PC-3 (cell line): ENCODE measurements at regions not wholly inside any gene's neighbourhood (a gene's known extent, or its start where the extent isn't known, plus 50 kb on each side); places are given as distances from the start of the nearest gene placed in this dataset.

Experiments
- EZH2phosphoT487 ChIP-seq: fragments of 300-600 bp; sonication (generic); IDR thresholded peaks from 2 replicates; pipeline ENCODE4 v1.6.1; 2018; ENCODE audit warnings: mild to moderate bottlenecking, antibody characterized with exemption, low read length, borderline replicate concordance
- TF ChIP-seq, protein P1 (sequence below): fragments of 300-600 bp; sonication (generic); conservative IDR thresholded peaks from 2 replicates; pipeline ENCODE4 v1.5.1; 2017; ENCODE audit warnings: antibody characterized with exemption, low read depth, mild to moderate bottlenecking, low read length

DNA sequence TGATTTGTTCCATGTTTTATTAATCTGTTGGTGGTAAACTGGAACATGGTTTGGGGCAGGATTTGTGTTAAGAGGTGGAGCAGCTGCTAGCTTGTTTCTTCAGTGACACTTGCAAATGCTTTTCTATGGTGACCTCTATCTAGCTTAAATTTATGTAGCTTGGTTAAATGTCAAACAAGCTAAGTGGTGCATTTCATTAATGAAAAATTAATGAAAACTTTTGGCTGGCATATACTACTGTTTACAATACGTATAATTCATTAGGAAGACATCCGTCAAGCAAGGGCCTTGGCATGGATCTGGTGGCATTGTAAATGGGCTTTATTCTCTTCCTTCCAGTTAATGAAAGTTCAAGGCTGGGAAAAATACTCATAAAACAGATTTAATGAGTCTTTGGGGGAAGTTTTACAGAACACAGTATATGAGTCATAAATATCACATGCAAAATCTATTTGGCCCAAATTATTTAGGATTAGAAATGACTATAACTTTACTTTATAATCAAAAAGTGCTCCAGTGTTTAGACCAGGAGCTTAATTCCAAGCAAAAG lies 807.7 kb upstream of the SEL1L start:
- no peak for TF ChIP-seq EZH2phosphoT487
- TF ChIP-seq, protein P1, sequence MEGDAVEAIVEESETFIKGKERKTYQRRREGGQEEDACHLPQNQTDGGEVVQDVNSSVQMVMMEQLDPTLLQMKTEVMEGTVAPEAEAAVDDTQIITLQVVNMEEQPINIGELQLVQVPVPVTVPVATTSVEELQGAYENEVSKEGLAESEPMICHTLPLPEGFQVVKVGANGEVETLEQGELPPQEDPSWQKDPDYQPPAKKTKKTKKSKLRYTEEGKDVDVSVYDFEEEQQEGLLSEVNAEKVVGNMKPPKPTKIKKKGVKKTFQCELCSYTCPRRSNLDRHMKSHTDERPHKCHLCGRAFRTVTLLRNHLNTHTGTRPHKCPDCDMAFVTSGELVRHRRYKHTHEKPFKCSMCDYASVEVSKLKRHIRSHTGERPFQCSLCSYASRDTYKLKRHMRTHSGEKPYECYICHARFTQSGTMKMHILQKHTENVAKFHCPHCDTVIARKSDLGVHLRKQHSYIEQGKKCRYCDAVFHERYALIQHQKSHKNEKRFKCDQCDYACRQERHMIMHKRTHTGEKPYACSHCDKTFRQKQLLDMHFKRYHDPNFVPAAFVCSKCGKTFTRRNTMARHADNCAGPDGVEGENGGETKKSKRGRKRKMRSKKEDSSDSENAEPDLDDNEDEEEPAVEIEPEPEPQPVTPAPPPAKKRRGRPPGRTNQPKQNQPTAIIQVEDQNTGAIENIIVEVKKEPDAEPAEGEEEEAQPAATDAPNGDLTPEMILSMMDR, result no peak
